ENCODE measurements at regions not wholly inside any gene's neighbourhood (a gene's known extent, or its start where the extent isn't known, plus 50 kb on each side); places are given as distances from the start of the nearest gene placed in this dataset.

- WGBS (ENCODE audit: insufficient coverage, insufficient replicate concordance, low lambda C conversion rate, missing lambda C conversion rate): 62% methylated on average over 4 of the region's 4 CpGs
- H3K4me1 ChIP-seq (ENCODE audit: control insufficient read depth, insufficient read depth, low read length): no peaks in the 10 kb centered on the region
- DNase-seq (ENCODE audit: low read depth, low spot score) (no peak), FAIRE-seq (no peak), ATAC-seq (no peak)
- ChIA-PET RAD21 (ENCODE audit: unreplicated experiment) (no interaction called here), CTCF (no interaction called here), SMC1A (ENCODE audit: uncharacterized antibody, unreplicated experiment) (no interaction called here), POLR2A (no interaction called here)
- no peak overlapping the region for H2AFZ ChIP-seq (ENCODE audit: control insufficient read depth, low read depth, low read length)
- BruUV-seq (replicated peaks): no TSS peak
- H3K4me2 ChIP-seq (ENCODE audit: control insufficient read depth, insufficient read depth): no peak overlapping the region
- H3K36me3 ChIP-seq (ENCODE audit: control insufficient read depth in 2 of 2, insufficient read depth in 2 of 2, low read length in 1 of 2): no peaks in the 10 kb centered on the region
- no peaks in the 10 kb centered on the region for H3K9me3 ChIP-seq (replicated peaks; ENCODE audit: control insufficient read depth, insufficient read depth, low read length)
- no peak overlapping the region for H3K4me3 ChIP-seq
- TF ChIP-seq RFX5 (IDR thresholded peaks at IDR 0.05; ENCODE audit: low read depth, low read length) (no peak), ZSCAN29 (IDR thresholded peaks at IDR 0.05) (no peak), RBBP5 (conservative IDR thresholded peaks at IDR 0.05) (no peak), JUND (IDR thresholded peaks at IDR 0.05; ENCODE audit: low read depth, low read length) (no peak), POU2F2 (IDR thresholded peaks at IDR 0.05; ENCODE audit: borderline replicate concordance, low read depth, low read length) (no peak), JUNB (IDR thresholded peaks at IDR 0.05) (no peak), CREM (IDR thresholded peaks at IDR 0.05; ENCODE audit: low read depth) (no peak), SKIL (IDR thresholded peaks at IDR 0.05; ENCODE audit: low read depth, poor library complexity, severe bottlenecking) (no peak), ZNF687 (IDR thresholded peaks at IDR 0.05) (no peak), GATAD2B (conservative IDR thresholded peaks at IDR 0.05; ENCODE audit: low read depth) (no peak), PKNOX1 (IDR thresholded peaks at IDR 0.05) (no peak), SUPT20H (IDR thresholded peaks at IDR 0.05; ENCODE audit: borderline replicate concordance, control insufficient read depth, low read depth, low read length) (no peak), NFYB (IDR thresholded peaks at IDR 0.05; ENCODE audit: insufficient read depth, low read depth, low read length) (no peak), EP300 (IDR thresholded peaks at IDR 0.05; ENCODE audit: borderline replicate concordance in 1 of 2, control insufficient read depth in 1 of 2, low read depth in 2 of 2, low read length in 2 of 2) (no peak), SMARCA5 (IDR thresholded peaks at IDR 0.05) (no peak)
- TF ChIP-seq, protein P1, sequence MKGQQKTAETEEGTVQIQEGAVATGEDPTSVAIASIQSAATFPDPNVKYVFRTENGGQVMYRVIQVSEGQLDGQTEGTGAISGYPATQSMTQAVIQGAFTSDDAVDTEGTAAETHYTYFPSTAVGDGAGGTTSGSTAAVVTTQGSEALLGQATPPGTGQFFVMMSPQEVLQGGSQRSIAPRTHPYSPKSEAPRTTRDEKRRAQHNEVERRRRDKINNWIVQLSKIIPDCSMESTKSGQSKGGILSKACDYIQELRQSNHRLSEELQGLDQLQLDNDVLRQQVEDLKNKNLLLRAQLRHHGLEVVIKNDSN (IDR thresholded peaks at IDR 0.05; ENCODE audit: borderline replicate concordance, extremely low read length, insufficient read depth, low read depth, low read length): no peak
- H3K79me2 ChIP-seq (ENCODE audit: control insufficient read depth, insufficient read depth, low read length): no peaks in the 10 kb centered on the region
- intact Hi-C loops (cut with micrococcal nuclease; ENCODE audit: unreplicated experiment): no loop called here
- H3K27ac ChIP-seq (ENCODE audit: control insufficient read depth, insufficient read depth): no peak overlapping the region
- H3K27me3 ChIP-seq (replicated peaks in 1 of 2; ENCODE audit: control insufficient read depth in 2 of 2, insufficient read depth in 2 of 2, low read length in 1 of 2): no peaks in the 10 kb centered on the region
- in situ Hi-C loops (cut with MboI): no loop called here
- H3K9ac ChIP-seq (ENCODE audit: control insufficient read depth, insufficient read depth, low read length): no peak overlapping the region
- H4K20me1 ChIP-seq (ENCODE audit: control insufficient read depth, insufficient read depth): no peaks in the 10 kb centered on the region
Observed at GRCh38 chr5:166916021-166916420, 1375.4 kb upstream of the WWC1 start.

All from GM12878 (cell line).